Spinal cord (tissue), 9 donors: ENCODE measurements at regions not wholly inside any gene's neighbourhood (a gene's known extent, or its start where the extent isn't known, plus 50 kb on each side); places are given as distances from the start of the nearest gene placed in this dataset.
"Not testable (repeated sequence)": the region's sequence is repeated elsewhere in the genome, so short reads cannot be mapped to it uniquely, and the experiment has no call there.

ENCODE experiments used
- DNase-seq, 6 donors: peaks; one replicate each; pipeline versions ENCODE4 v3.0.0 to v3.0.0-alpha.2; 2013 to 2015; ENCODE audit warnings: low spot score in 6 of 6, low read depth in 4 of 6
- H3K27ac ChIP-seq: one replicate; pipeline ENCODE4 v1.5.1; 2013; ENCODE audit warnings: low read depth, low read length, control low read depth
- H3K27me3 ChIP-seq: one replicate; pipeline ENCODE4 v1.6.1; 2013; ENCODE audit warnings: low read length; ENCODE audit not compliant: control insufficient read depth, insufficient read depth
- H3K36me3 ChIP-seq: one replicate; pipeline ENCODE4 v1.6.1; 2013; ENCODE audit warnings: low read length; ENCODE audit not compliant: control insufficient read depth, insufficient read depth
- H3K4me1 ChIP-seq: one replicate; pipeline ENCODE4 v1.6.1; 2013; ENCODE audit warnings: low read length; ENCODE audit not compliant: control insufficient read depth, insufficient read depth
- H3K4me3 ChIP-seq: one replicate; pipeline ENCODE4 v1.5.1; 2013; ENCODE audit warnings: low read depth, low read length, control low read depth
- H3K9me3 ChIP-seq: one replicate; pipeline ENCODE4 v1.6.1; 2013; ENCODE audit warnings: low read length; ENCODE audit not compliant: control insufficient read depth, insufficient read depth
- WGBS: methylation state at CpG from one replicate; pipeline ENCODE4 v1.1.5; 2013; ENCODE audit warnings: missing lambda C conversion rate; ENCODE audit not compliant: insufficient coverage; 5-methylcytosine and 5-hydroxymethylcytosine counted together
- donor health status: healthy.

GRCh38 chrY:3037471-3037870, 102.3 kb downstream of the ZFY start:
- no peak overlapping the region for H3K27ac ChIP-seq
- H3K27me3 ChIP-seq: no peaks in the 10 kb centered on the region
- no peak for DNase-seq
- H3K4me3 ChIP-seq: no peak overlapping the region
- H3K36me3 ChIP-seq: no peaks in the 10 kb centered on the region
- no peaks in the 10 kb centered on the region for H3K4me1 ChIP-seq
- H3K9me3 ChIP-seq: no peaks in the 10 kb centered on the region

- H3K4me1 ChIP-seq: no peaks in the 10 kb centered on the region
- H3K27me3 ChIP-seq: no peaks in the 10 kb centered on the region
- no peak overlapping the region for H3K4me3 ChIP-seq
- DNase-seq: no peak
- H3K9me3 ChIP-seq: no peaks in the 10 kb centered on the region
- H3K36me3 ChIP-seq: no peaks in the 10 kb centered on the region
- WGBS: no CpG with 5 or more reads among the region's 3 CpGs
- H3K27ac ChIP-seq: no peak overlapping the region
Observed at GRCh38 chrY:3040415-3040814, 105.2 kb downstream of the ZFY start.

GRCh38 chrY:3041985-3042384, 106.8 kb downstream of the ZFY start:
- H3K27me3 ChIP-seq: no peaks in the 10 kb centered on the region
- DNase-seq: no peak
- no peaks in the 10 kb centered on the region for H3K4me1 ChIP-seq
- no peak overlapping the region for H3K27ac ChIP-seq
- H3K9me3 ChIP-seq: no peaks in the 10 kb centered on the region
- no peaks in the 10 kb centered on the region for H3K36me3 ChIP-seq
- no peak overlapping the region for H3K4me3 ChIP-seq

GRCh38 chrY:3042901-3043300, 107.7 kb downstream of the ZFY start:
- H3K36me3 ChIP-seq: no peaks in the 10 kb centered on the region
- no peaks in the 10 kb centered on the region for H3K4me1 ChIP-seq
- H3K27ac ChIP-seq: no peak overlapping the region
- no peaks in the 10 kb centered on the region for H3K9me3 ChIP-seq
- no peak overlapping the region for H3K4me3 ChIP-seq
- DNase-seq: no peak
- WGBS: no CpG with 5 or more reads among the region's 5 CpGs
- no peaks in the 10 kb centered on the region for H3K27me3 ChIP-seq

- Histone ChIP-seq H3K4me1 (no peaks in the 10 kb centered on the region), H3K27ac (no peak overlapping the region), H3K4me3 (no peak overlapping the region), H3K27me3 (no peaks in the 10 kb centered on the region), H3K9me3 (no peaks in the 10 kb centered on the region), H3K36me3 (no peaks in the 10 kb centered on the region)
- no CpG with 5 or more reads among the region's 2 CpGs for WGBS
- no peak for DNase-seq
Observed at GRCh38 chrY:3045048-3045447, 109.9 kb downstream of the ZFY start.

- H3K36me3 ChIP-seq, DNase-seq, H3K27me3 ChIP-seq, H3K9me3 ChIP-seq, H3K4me3 ChIP-seq, H3K4me1 ChIP-seq, H3K27ac ChIP-seq: not testable (repeated sequence)
- WGBS: no CpG with 5 or more reads among the region's 1 CpG
Observed at GRCh38 chrY:3055496-3055895, 120.3 kb downstream of the ZFY start.

- not testable (repeated sequence) for H3K4me1 ChIP-seq, H3K4me3 ChIP-seq, H3K27ac ChIP-seq, H3K27me3 ChIP-seq, H3K9me3 ChIP-seq, DNase-seq, H3K36me3 ChIP-seq
Observed at GRCh38 chrY:3058342-3058741, 123.2 kb downstream of the ZFY start.

GRCh38 chrY:3060671-3061070, 125.5 kb downstream of the ZFY start:
- not testable (repeated sequence) for DNase-seq, H3K4me1 ChIP-seq, H3K27me3 ChIP-seq, H3K4me3 ChIP-seq, H3K9me3 ChIP-seq, H3K36me3 ChIP-seq, H3K27ac ChIP-seq
- WGBS: no CpG with 5 or more reads among the region's 1 CpG

- not testable (repeated sequence) for DNase-seq, H3K27ac ChIP-seq, H3K27me3 ChIP-seq, H3K9me3 ChIP-seq, H3K36me3 ChIP-seq, H3K4me3 ChIP-seq, H3K4me1 ChIP-seq
- WGBS: no CpG with 5 or more reads among the region's 2 CpGs
Observed at GRCh38 chrY:3088149-3088548, 153.0 kb downstream of the ZFY start.

GRCh38 chrY:3108674-3109073, 173.5 kb downstream of the ZFY start:
- not testable (repeated sequence) for H3K9me3 ChIP-seq, H3K4me1 ChIP-seq, DNase-seq, H3K27me3 ChIP-seq, H3K4me3 ChIP-seq, H3K27ac ChIP-seq, H3K36me3 ChIP-seq
- no CpG with 5 or more reads among the region's 4 CpGs for WGBS

GRCh38 chrY:3120234-3120633, 185.1 kb downstream of the ZFY start:
- not testable (repeated sequence) for DNase-seq, H3K27ac ChIP-seq, H3K4me1 ChIP-seq, H3K36me3 ChIP-seq, H3K27me3 ChIP-seq, H3K4me3 ChIP-seq, H3K9me3 ChIP-seq
- WGBS: no CpG with 5 or more reads among the region's 1 CpG
